ENCODE measurements at regions not wholly inside any gene's neighbourhood (a gene's known extent, or its start where the extent isn't known, plus 50 kb on each side); places are given as distances from the start of the nearest gene placed in this dataset.
"Not testable (repeated sequence)": the region's sequence is repeated elsewhere in the genome, so short reads cannot be mapped to it uniquely, and the experiment has no call there.

GRCh38 chr13:39825886-39826285 lies 170.4 kb downstream of the COG6 start:
- no peaks in the 10 kb centered on the region for H3K27me3 Mint-ChIP-seq
- no peaks in the 10 kb centered on the region for H3K9me3 Mint-ChIP-seq
- CTCF ChIA-PET: no interaction called here
- DNase-seq: no peak
- H3K36me3 Mint-ChIP-seq: no peaks in the 10 kb centered on the region
- H3K4me3 Mint-ChIP-seq: no peak overlapping the region
- peaks cover 26% of the 10 kb centered on the region for H3K4me1 Mint-ChIP-seq
- no peak overlapping the region for H3K27ac Mint-ChIP-seq

GRCh38 chr13:39835253-39835652 lies 179.8 kb downstream of the COG6 start:
- CTCF ChIA-PET: no interaction called here
- no peaks in the 10 kb centered on the region for H3K36me3 Mint-ChIP-seq
- H3K9me3 Mint-ChIP-seq: no peaks in the 10 kb centered on the region
- H3K27me3 Mint-ChIP-seq: no peaks in the 10 kb centered on the region
- H3K4me1 Mint-ChIP-seq: no peaks in the 10 kb centered on the region
- no peak for DNase-seq
- no peak overlapping the region for H3K4me3 Mint-ChIP-seq
- no peak overlapping the region for H3K27ac Mint-ChIP-seq

GRCh38 chr13:39836038-39836437 lies 180.6 kb downstream of the COG6 start:
- H3K4me3 Mint-ChIP-seq: no peak overlapping the region
- DNase-seq: no peak
- H3K4me1 Mint-ChIP-seq: no peaks in the 10 kb centered on the region
- H3K27ac Mint-ChIP-seq: no peak overlapping the region
- H3K36me3 Mint-ChIP-seq: no peaks in the 10 kb centered on the region
- CTCF ChIA-PET: no interaction called here
- H3K9me3 Mint-ChIP-seq: no peaks in the 10 kb centered on the region
- no peaks in the 10 kb centered on the region for H3K27me3 Mint-ChIP-seq

GRCh38 chr13:39837866-39838265 lies 182.4 kb downstream of the COG6 start:
- CTCF ChIA-PET, H3K27me3 Mint-ChIP-seq: not testable (repeated sequence)

GRCh38 chr13:39840201-39840600 lies 184.7 kb downstream of the COG6 start:
- Mint-ChIP-seq H3K27me3 (peaks cover 4% of the 10 kb centered on the region), H3K4me3 (no peak overlapping the region), H3K4me1 (no peaks in the 10 kb centered on the region), H3K36me3 (no peaks in the 10 kb centered on the region), H3K9me3 (no peaks in the 10 kb centered on the region), H3K27ac (no peak overlapping the region)
- CTCF ChIA-PET: no interaction called here
- DNase-seq: no peak

More at GRCh38 chr13:39837866-39838265, 182.4 kb downstream of the COG6 start:
- H3K9me3 Mint-ChIP-seq, H3K4me1 Mint-ChIP-seq, H3K36me3 Mint-ChIP-seq, H3K4me3 Mint-ChIP-seq, H3K27ac Mint-ChIP-seq, DNase-seq: not testable (repeated sequence)

- CTCF ChIA-PET: no interaction called here
- no peaks in the 10 kb centered on the region for H3K36me3 Mint-ChIP-seq
- peaks cover 10% of the 10 kb centered on the region for H3K9me3 Mint-ChIP-seq
Measured at GRCh38 chr13:39847336-39847735, 191.9 kb downstream of the COG6 start.

GRCh38 chr13:39855236-39855635 lies 199.8 kb downstream of the COG6 start:
- peaks cover 20% of the 10 kb centered on the region for H3K9me3 Mint-ChIP-seq
- CTCF ChIA-PET: no interaction called here
- no peak overlapping the region for H3K4me3 Mint-ChIP-seq
- peaks cover 6% of the 10 kb centered on the region for H3K27me3 Mint-ChIP-seq
- no peaks in the 10 kb centered on the region for H3K4me1 Mint-ChIP-seq
- no peaks in the 10 kb centered on the region for H3K36me3 Mint-ChIP-seq
- no peak overlapping the region for H3K27ac Mint-ChIP-seq
- no peak for DNase-seq

More at GRCh38 chr13:39847336-39847735, 191.9 kb downstream of the COG6 start:
- Mint-ChIP-seq H3K27me3 (peaks cover 4% of the 10 kb centered on the region), H3K4me1 (no peaks in the 10 kb centered on the region), H3K27ac (no peak overlapping the region), H3K4me3 (no peak overlapping the region)
- DNase-seq: no peak

GRCh38 chr13:39856714-39857113 lies 201.3 kb downstream of the COG6 start:
- peaks cover 16% of the 10 kb centered on the region for H3K9me3 Mint-ChIP-seq
- H3K4me3 Mint-ChIP-seq: no peak overlapping the region
- CTCF ChIA-PET: no interaction called here
- no peaks in the 10 kb centered on the region for H3K36me3 Mint-ChIP-seq
- no peak for DNase-seq
- no peaks in the 10 kb centered on the region for H3K4me1 Mint-ChIP-seq
- peaks cover 9% of the 10 kb centered on the region for H3K27me3 Mint-ChIP-seq
- no peak overlapping the region for H3K27ac Mint-ChIP-seq

- CTCF ChIA-PET: no interaction called here
- no peaks in the 10 kb centered on the region for H3K4me1 Mint-ChIP-seq
- peaks cover 9% of the 10 kb centered on the region for H3K27me3 Mint-ChIP-seq
- peaks cover 4% of the 10 kb centered on the region for H3K9me3 Mint-ChIP-seq
- H3K4me3 Mint-ChIP-seq: no peak overlapping the region
- no peak for DNase-seq
- no peak overlapping the region for H3K27ac Mint-ChIP-seq
- no peaks in the 10 kb centered on the region for H3K36me3 Mint-ChIP-seq
Measured at GRCh38 chr13:39858794-39859193, 203.3 kb downstream of the COG6 start.

GRCh38 chr13:39859898-39860297 lies 204.4 kb downstream of the COG6 start:
- DNase-seq: no peak

GRCh38 chr13:39862900-39863299 lies 207.4 kb downstream of the COG6 start:
- Mint-ChIP-seq H3K4me1 (no peaks in the 10 kb centered on the region), H3K36me3 (no peaks in the 10 kb centered on the region), H3K9me3 (no peaks in the 10 kb centered on the region), H3K27me3 (peaks cover 5% of the 10 kb centered on the region), H3K27ac (no peak overlapping the region), H3K4me3 (no peak overlapping the region)
- CTCF ChIA-PET: no interaction called here
- no peak for DNase-seq

More at GRCh38 chr13:39859898-39860297, 204.4 kb downstream of the COG6 start:
- no peaks in the 10 kb centered on the region for H3K9me3 Mint-ChIP-seq
- H3K27me3 Mint-ChIP-seq: peaks cover 9% of the 10 kb centered on the region
- H3K27ac Mint-ChIP-seq: no peak overlapping the region
- CTCF ChIA-PET: no interaction called here
- H3K4me1 Mint-ChIP-seq: no peaks in the 10 kb centered on the region
- H3K36me3 Mint-ChIP-seq: no peaks in the 10 kb centered on the region
- H3K4me3 Mint-ChIP-seq: no peak overlapping the region

- CTCF ChIA-PET: no interaction called here
- Mint-ChIP-seq H3K27ac (no peak overlapping the region), H3K36me3 (no peaks in the 10 kb centered on the region), H3K27me3 (peaks cover 9% of the 10 kb centered on the region), H3K4me1 (no peaks in the 10 kb centered on the region), H3K9me3 (no peaks in the 10 kb centered on the region), H3K4me3 (no peak overlapping the region)
- no peak for DNase-seq
Measured at GRCh38 chr13:39864221-39864620, 208.8 kb downstream of the COG6 start.

GRCh38 chr13:39866722-39867121 lies 211.3 kb downstream of the COG6 start:
- Mint-ChIP-seq H3K27me3 (peaks cover 3% of the 10 kb centered on the region), H3K36me3 (no peaks in the 10 kb centered on the region)
- no peak for DNase-seq

GRCh38 chr13:39867807-39868206 lies 212.3 kb downstream of the COG6 start:
- Mint-ChIP-seq H3K4me3 (no peak overlapping the region), H3K36me3 (no peaks in the 10 kb centered on the region), H3K9me3 (no peaks in the 10 kb centered on the region), H3K27me3 (peaks cover 3% of the 10 kb centered on the region), H3K4me1 (no peaks in the 10 kb centered on the region), H3K27ac (no peak overlapping the region)
- CTCF ChIA-PET: no interaction called here
- no peak for DNase-seq

More at GRCh38 chr13:39866722-39867121, 211.3 kb downstream of the COG6 start:
- CTCF ChIA-PET: no interaction called here
- Mint-ChIP-seq H3K27ac (no peak overlapping the region), H3K4me3 (no peak overlapping the region), H3K4me1 (no peaks in the 10 kb centered on the region), H3K9me3 (no peaks in the 10 kb centered on the region)

- no peak for DNase-seq
- Mint-ChIP-seq H3K4me3 (no peak overlapping the region), H3K9me3 (no peaks in the 10 kb centered on the region), H3K4me1 (no peaks in the 10 kb centered on the region), H3K36me3 (no peaks in the 10 kb centered on the region), H3K27ac (no peak overlapping the region), H3K27me3 (peaks cover 3% of the 10 kb centered on the region)
- CTCF ChIA-PET: no interaction called here
Measured at GRCh38 chr13:39870197-39870747, 214.8 kb downstream of the COG6 start.
